Cardiac fibroblast (primary cell): ENCODE measurements at regions not wholly inside any gene's neighbourhood (a gene's known extent, or its start where the extent isn't known, plus 50 kb on each side); places are given as distances from the start of the nearest gene placed in this dataset.
"Not testable (repeated sequence)": the region's sequence is repeated elsewhere in the genome, so short reads cannot be mapped to it uniquely, and the experiment has no call there.

Source experiments
- DNase-seq, 2 donors: peaks; one replicate each; pipeline versions ENCODE4 v3.0.0 to v3.0.0-alpha.2; 2010; ENCODE audit warnings: low read depth in 2 of 2
- H3K4me3 ChIP-seq, 2 donors: replicated peaks in 1 of 2; 1 replicate in 1 of 2; 2 replicates in 1 of 2; pipeline ENCODE4 v1.5.1; 2011; ENCODE audit warnings: low read depth in 2 of 2, low read length in 2 of 2, mild to moderate bottlenecking in 2 of 2, moderate library complexity in 1 of 2
- CTCF ChIP-seq: IDR thresholded peaks from one replicate; pipeline ENCODE4 v1.5.1; 2011; ENCODE audit warnings: low read depth, mild to moderate bottlenecking, low read length, inconsistent platforms

DNA sequence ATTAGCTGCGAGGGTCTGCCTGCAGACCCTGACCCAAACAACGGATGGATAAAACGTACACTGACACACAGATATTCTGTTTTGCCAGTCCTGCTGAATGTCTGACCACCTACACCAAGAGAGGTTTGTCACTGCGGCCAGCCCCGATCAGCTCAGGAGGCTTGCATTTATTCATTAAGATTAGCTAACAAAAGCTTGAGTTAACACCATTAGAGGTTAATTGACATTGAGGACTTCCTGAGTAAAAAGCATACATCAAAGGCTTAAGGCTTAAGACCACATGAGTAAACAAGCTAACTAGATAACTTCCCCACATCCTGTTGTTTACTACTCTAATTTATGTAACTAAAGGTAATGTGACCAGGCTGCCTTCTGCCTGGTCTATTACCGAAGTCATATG lies 198.1 kb upstream of the TRPC7 start:
- H3K4me3 ChIP-seq, result no peak overlapping the region
- TF ChIP-seq CTCF, result no peak
- no peak for DNase-seq

DNA sequence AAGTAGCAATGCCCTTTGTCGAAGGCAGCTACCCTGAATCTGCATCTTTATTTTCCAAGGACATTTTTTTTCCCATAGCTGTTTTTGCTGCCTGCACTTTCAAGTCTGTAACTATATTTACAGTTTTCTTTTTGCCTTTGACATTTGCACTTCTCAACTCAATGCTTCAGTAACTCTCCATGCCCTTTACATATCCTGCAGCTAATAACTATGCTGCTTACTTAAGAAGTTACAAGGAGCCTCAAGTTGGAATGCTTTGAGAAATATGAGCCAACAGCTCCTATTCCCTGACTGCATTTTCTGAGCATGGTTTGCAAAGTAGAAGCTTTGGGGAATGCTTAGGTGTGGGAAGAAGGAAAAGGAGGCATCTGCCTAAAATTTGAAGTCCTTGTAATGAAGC lies 194.8 kb upstream of the TRPC7 start:
- no peak overlapping the region for H3K4me3 ChIP-seq
- DNase-seq, result no peak
- TF ChIP-seq CTCF, result no peak

DNA sequence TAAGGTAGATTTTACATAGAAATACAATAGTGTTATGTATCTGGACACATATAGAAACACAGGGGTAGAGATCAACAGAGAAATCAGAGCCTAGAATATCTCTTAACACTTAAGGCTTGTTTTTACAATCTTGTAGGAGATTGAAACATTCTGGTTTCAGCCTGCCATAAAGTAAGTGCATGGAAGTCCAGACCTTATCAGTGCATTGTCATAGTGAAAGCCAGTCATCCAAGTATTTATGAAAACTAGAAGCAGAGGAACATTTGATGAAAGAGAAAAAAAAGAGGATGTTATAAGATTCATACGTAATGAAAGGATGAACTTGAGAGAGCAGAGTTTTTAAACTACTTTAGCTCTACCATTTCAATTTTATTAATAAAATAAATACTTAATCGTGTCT lies 194.3 kb upstream of the TRPC7 start:
- no peak for DNase-seq
- no peak for TF ChIP-seq CTCF
- H3K4me3 ChIP-seq, result no peak overlapping the region

DNA sequence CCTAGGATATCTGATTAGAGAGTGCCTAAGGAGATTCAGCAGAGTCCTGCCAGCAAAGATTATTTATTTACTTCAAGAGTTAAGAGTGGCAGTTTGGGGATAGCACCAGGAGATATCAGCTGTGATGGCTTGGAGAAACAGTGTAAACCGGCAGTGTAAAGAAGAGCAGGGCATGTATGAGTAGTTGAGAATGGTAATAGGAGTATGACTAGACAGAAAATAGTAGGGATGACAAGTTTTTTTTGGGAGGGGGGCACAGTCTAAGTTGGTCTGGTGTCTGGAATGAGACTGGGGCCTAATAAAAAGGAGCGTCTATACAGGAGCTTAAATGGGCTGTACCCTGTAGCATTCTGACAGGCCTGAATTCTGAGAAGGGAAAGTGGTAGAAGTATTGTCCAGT lies 181.8 kb upstream of the TRPC7 start:
- not testable (repeated sequence) for DNase-seq, H3K4me3 ChIP-seq

GRCh38 chr5:136546441-136546840 lies 181.1 kb upstream of the TRPC7 start:
- H3K4me3 ChIP-seq, DNase-seq: not testable (repeated sequence)

DNA sequence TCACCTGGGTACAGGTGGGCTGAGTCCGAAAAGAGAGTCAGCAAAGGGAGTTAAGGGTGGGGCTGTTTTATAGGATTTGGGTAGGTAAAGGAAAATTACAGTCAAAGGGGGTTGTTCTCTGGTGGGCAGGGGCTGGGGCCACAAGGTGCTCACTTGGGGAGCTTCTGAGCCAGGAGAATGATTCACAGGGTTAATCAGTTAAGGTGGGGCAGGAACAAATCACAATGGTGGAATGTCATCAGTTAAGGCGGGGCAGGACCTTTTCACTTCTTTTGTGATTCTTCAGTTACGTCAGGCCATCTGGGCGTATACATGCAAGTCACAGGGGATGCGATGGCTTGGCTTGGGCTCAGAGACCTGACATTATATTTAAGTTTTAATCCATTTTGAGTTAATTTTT lies 179.7 kb upstream of the TRPC7 start:
- not testable (repeated sequence) for DNase-seq, H3K4me3 ChIP-seq

- no peak for DNase-seq
- no peak overlapping the region for H3K4me3 ChIP-seq
- TF ChIP-seq CTCF, result no peak
Observed at GRCh38 chr5:136538534-136538933, 173.2 kb upstream of the TRPC7 start.

DNA sequence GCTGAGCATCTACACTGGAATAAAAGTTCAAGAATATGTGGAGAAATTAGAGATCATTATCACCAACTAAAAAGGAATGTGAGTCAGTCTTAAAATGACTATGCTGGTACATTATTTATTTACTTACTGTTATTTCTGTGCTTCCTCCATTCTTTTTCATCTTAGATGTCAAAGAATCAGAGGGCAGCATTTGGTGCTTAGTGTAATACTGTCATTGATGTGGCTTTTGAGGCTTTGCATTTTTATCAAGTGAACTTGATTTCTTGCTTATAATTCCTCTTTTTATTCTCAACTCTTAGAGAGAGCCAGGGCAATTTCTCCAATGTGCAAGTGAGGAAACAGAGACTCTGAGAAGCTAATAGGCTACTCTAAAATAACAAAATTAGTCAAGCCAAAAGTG lies 163.7 kb upstream of the TRPC7 start:
- H3K4me3 ChIP-seq, result no peak overlapping the region
- TF ChIP-seq CTCF, result no peak
- no peak for DNase-seq
